ENCODE measurements at regions not wholly inside any gene's neighbourhood (a gene's known extent, or its start where the extent isn't known, plus 50 kb on each side); places are given as distances from the start of the nearest gene placed in this dataset.
A peak's percentile ranks its signal among the peaks of the same experiment; 100 is the strongest.
"Not testable (repeated sequence)": the region's sequence is repeated elsewhere in the genome, so short reads cannot be mapped to it uniquely, and the experiment has no call there.

GRCh38 chr12:94916663-94917062, 86.8 kb downstream of the NDUFA12 start:
- no peak for DNase-seq

GRCh38 chr12:94909663-94910062, 93.8 kb downstream of the NDUFA12 start:
- no peak for DNase-seq

GRCh38 chr12:94905749-94906148, 97.7 kb downstream of the NDUFA12 start:
- not testable (repeated sequence) for DNase-seq

DNA sequence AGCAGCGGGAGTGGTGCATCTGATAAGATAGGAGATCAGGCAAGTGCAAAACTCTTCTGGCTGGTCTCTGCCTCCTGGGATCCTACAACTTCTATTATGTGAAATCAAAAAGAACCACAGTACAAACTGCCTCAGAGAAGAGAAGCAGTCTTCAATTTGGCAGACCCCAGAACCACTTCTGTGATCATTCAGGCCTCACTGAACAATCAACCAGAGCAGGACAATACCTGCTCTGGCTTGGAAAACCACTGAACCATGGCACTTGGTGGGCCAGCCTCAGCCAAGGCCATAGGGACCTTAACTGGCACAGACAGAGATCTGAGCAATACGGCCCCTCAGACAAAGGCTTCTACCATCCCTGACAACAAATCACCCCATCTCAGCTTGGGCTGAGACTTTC, 103.0 kb downstream of the NDUFA12 start:
- no peak for DNase-seq

GRCh38 chr12:94898388-94898787, 105.1 kb downstream of the NDUFA12 start:
- no peak for DNase-seq

GRCh38 chr12:94892544-94893267, 110.8 kb downstream of the NDUFA12 start:
- no peak for DNase-seq

GRCh38 chr12:94889445-94890210, 113.9 kb downstream of the NDUFA12 start:
- DNase-seq: no peak

GRCh38 chr12:94879542-94879941, 124.0 kb downstream of the NDUFA12 start:
- no peak for DNase-seq

DNA sequence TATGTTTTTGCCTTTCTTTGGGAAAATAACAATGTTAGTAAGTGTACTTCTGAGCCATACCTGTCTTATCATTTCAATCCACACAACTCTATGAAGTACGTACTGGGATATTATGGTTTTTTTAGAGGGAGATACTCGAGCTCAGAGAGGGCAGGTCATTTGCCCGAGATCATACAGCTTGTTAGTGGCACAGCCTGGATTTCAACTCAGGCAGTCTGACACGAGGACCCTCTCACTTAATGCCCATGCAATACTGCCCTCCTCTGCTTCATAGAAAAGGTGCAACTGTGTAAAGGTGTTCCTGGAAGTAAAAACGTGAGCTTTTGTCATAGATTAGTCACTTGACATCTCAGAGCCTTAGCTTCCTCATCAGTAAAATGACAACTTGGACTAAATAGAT, 128.0 kb downstream of the NDUFA12 start:
- peak in 1 of 14 donors; percentile 30 for DNase-seq

GRCh38 chr12:94874518-94875302, 128.8 kb downstream of the NDUFA12 start:
- peak in 1 of 14 donors; percentile 43 for DNase-seq

- DNase-seq: peak in 1 of 14 donors; percentile 21
Measured at GRCh38 chr12:94873734-94874517, 129.6 kb downstream of the NDUFA12 start.

- DNase-seq: peak in 2 of 14 donors; percentile 12 to 14
Measured at GRCh38 chr12:94872971-94873733, 130.3 kb downstream of the NDUFA12 start.

- no peak for DNase-seq
Measured at GRCh38 chr12:94872671-94872970, 130.9 kb downstream of the NDUFA12 start.

- no peak for DNase-seq
Measured at GRCh38 chr12:94872007-94872653, 131.4 kb downstream of the NDUFA12 start.

GRCh38 chr12:94870511-94870910, 133.0 kb downstream of the NDUFA12 start:
- no peak for DNase-seq

GRCh38 chr12:94868161-94868560, 135.3 kb downstream of the NDUFA12 start:
- no peak for DNase-seq

- no peak for DNase-seq
Measured at GRCh38 chr12:94867066-94867855, 136.2 kb downstream of the NDUFA12 start.

DNA sequence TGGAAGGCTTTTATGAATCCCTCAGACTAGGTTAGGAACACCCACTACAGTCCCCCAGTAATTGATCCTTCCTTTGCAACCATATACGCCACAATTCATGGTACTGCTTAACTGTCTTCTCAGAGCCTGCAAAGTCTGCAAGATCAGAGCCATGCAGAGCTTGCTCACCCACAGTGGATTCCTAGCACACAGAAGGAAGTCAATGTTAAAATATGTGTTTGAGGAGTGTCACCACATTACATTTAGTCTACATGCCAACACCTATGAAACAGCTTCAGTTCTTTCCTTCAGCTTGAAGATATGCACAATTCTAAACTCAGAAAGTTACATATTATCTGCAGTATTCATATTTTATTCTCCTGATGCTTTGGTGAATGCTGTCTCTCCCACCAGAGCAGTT, 138.5 kb downstream of the NDUFA12 start:
- no peak for DNase-seq

GRCh38 chr12:94863321-94864035, 140.0 kb downstream of the NDUFA12 start:
- no peak for DNase-seq

- no peak for DNase-seq
Measured at GRCh38 chr12:94862421-94862820, 141.1 kb downstream of the NDUFA12 start.
